ENCODE measurements at regions not wholly inside any gene's neighbourhood (a gene's known extent, or its start where the extent isn't known, plus 50 kb on each side); places are given as distances from the start of the nearest gene placed in this dataset.
"Not testable (repeated sequence)": the region's sequence is repeated elsewhere in the genome, so short reads cannot be mapped to it uniquely, and the experiment has no call there.

GRCh38 chr3:19825193-19825592, 108.8 kb downstream of the EFHB start:
- DNase-seq: no peak

DNA sequence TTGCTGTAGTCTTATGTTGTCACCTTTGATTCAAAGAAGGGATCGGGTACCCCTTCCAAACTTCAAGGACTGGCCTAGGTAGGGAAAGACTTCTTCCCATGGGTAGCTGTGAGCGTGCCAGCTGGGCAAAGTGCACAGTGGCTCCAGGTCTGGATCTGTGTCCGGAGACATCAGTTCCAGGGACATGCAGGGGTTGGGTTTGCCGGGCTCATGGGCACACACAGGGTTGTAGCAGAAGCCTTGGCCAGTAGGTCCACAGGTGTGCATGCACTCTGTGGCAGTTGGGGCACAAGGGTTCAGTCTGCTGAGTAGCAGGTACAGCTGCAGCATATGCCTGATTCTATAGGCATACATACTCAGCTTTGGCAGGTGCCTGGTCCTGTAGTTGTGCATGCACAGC, 111.2 kb downstream of the EFHB start:
- DNase-seq: no peak

DNA sequence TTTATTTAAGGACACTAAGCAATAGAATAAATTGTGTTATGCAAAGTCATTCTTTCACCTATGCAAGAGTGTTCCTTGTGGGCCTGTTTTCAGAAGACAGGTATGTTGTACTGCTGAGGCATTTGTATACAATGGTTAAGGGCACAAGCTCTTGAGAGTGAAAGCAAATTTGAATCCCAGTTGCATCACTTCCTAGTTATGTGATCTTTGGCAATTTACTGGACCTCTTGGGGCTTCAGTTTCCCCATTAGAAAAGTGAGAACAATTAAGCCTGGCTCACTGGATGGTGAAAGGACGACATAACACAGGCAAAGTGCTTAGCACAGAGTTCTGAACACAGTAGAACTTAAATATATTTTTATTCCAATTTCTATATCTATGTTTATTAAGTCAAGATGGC, 117.4 kb downstream of the EFHB start:
- DNase-seq: no peak

GRCh38 chr3:19815805-19816204, 118.2 kb downstream of the EFHB start:
- DNase-seq: no peak

- not testable (repeated sequence) for DNase-seq
These were observed 120.3 kb downstream of the EFHB start for GRCh38 chr3:19813743-19814142.

- DNase-seq: no peak
These were observed 122.3 kb downstream of the EFHB start for GRCh38 chr3:19811689-19812088.

GRCh38 chr3:19808834-19809233, 125.2 kb downstream of the EFHB start:
- no peak for DNase-seq

DNA sequence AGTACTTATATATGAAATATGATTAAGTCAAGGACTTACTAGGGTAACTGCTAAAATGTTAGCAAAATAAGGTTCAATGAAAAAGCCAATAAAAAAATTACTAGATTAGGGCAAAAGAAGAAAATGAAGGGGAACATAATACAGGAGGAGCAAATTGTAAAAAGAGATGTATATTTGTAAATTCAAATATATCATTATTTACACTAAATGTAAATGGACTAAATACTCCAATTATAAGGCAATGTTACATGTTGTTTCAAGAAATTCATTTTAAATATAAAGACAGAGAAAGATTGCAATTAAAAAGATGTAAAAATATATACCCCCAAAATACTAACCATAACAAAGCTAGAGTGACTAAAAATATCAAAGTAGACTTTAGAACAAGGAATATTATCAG, 134.1 kb downstream of the EFHB start:
- no peak for DNase-seq

GRCh38 chr3:19799115-19799514, 134.9 kb downstream of the EFHB start:
- no peak for DNase-seq

GRCh38 chr3:19798324-19798723, 135.7 kb downstream of the EFHB start:
- no peak for DNase-seq

DNA sequence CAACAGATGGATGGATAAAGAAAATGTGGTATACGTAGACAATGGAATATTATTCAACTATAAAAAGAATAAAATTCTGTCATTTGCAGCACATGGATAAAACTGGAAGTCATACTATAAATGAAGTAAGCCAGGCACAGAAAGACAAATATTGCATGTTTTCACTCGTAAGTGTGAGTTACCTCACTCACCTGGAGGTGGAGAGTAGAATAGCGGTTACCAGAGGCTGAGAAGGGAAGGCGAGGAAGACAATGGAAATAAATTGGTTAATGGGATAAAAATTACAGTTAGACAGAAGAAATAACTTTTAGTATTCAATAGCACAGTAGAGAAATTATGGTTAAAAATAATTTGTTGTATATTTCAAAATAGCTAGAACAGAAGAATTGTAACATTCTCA, 141.6 kb downstream of the EFHB start:
- no peak for DNase-seq

- DNase-seq: no peak
These were observed 158.3 kb downstream of the EFHB start for GRCh38 chr3:19775765-19776164.

DNA sequence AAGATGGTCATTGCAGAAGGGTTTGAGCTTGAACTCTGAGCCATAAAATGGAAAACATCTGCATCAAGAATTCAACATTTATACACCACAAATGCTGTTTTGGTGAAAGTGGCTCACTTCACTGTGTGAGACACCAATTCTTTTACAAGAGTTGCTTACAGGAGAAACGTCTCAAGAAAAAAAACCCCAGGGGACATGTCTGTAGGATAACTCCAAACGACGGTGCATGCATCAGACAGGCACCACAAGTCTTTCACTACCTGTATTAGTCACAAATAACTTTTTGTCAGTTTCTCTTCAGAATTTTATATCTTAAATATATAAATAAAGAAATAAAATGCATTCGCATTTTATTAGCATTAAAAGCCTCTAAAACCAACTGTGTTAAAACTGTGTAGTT, 164.3 kb downstream of the EFHB start:
- DNase-seq: no peak

GRCh38 chr3:19765954-19766353, 168.1 kb downstream of the EFHB start:
- no peak for DNase-seq

- DNase-seq: no peak
These were observed 176.2 kb downstream of the EFHB start for GRCh38 chr3:19757773-19758172.

- peak; percentile 5 for DNase-seq
These were observed 184.5 kb downstream of the EFHB start for GRCh38 chr3:19749448-19750017.

DNA sequence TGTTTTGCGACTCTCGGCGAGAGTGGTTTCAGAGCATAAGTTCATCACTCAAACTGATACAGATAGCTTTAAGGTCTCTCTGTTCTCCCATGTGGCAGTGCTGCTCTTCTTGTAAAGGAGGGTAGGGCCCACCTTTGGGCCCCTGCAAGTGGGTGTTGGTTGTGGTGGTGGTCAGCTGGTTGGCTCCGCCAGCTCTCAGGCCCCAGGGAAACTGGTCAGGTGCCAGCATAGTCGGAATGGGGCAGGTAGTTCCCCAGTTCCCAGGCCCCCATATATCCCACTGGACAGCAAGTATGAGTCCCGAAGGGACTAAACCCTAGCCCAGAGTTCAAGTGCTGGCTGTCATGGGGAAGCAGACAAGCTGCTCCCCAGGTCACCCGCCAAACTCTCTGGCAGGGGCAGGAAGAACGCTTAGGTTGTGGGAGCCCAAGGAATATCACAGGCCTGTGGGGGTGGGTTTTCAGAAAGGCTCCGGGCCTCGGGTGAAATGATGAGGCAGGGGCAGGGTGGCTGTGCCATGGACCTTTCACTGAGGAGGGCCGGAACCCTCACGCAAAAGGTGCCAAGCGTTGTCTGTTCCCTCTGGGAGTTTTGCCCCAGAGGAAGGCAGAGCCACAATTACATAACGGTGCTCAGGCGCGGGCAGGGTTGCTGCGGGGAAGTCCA, 185.1 kb downstream of the EFHB start:
- no peak for DNase-seq

DNA sequence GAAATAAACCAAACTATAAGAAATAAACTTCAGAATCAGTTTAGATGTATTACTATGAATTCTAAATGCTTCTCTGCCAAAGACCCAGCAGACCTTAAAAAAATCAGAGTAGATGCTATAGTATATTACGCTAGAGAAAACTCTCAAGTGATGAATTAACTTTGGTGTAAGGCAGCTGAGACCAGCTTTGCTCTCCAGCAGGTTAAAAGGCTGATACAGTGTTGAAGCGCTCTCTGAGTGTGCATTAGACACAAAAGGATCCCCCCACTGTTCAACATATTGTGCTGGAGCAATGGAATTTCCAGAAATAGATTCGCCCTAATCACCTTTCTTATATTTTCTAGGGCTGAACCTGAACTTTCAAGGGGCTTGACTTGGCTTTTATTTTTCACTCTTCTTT, 190.0 kb downstream of the EFHB start:
- no peak for DNase-seq

DNA sequence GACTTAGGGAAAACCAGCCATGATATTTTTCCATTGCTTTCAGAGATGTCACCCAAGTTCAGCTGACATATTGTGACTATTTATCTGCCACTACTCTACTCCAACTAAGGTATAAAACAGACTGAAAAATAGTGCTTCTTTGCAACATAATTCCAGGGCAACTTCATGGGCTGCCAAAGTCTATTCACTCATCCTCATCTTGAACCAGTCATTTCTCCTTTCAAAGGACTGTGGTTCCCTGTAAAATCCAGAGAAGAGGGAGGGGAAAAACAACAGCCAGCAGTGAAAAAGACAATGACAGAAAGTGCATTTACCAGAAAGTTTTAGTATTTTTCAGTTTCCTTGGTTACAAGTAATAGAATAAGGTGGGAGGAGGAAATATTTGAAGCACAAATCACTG, 191.1 kb downstream of the EFHB start:
- no peak for DNase-seq

GRCh38 chr3:19739504-19739903, 194.5 kb downstream of the EFHB start:
- no peak for DNase-seq

GRCh38 chr3:19738846-19739245, 195.2 kb downstream of the EFHB start:
- no peak for DNase-seq

DNA sequence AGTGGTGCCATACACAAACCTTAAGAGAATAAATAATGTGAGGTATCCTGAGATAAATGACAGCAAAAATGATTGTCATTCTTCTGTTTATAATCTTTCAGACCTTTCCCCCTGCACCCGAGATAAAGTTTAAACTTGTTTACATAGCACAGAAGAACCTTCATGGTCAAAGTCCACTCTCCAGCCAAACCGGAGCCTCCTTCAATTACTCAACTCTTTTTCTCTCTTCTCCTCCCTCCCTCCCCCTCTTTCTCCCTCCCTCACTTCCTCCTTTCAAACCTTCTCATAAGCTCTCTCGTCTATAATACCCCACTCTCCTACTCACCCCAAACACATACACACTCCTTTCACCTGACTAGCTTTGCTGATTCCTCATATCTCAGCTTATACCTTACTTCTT, 198.9 kb downstream of the EFHB start:
- no peak for DNase-seq

DNA sequence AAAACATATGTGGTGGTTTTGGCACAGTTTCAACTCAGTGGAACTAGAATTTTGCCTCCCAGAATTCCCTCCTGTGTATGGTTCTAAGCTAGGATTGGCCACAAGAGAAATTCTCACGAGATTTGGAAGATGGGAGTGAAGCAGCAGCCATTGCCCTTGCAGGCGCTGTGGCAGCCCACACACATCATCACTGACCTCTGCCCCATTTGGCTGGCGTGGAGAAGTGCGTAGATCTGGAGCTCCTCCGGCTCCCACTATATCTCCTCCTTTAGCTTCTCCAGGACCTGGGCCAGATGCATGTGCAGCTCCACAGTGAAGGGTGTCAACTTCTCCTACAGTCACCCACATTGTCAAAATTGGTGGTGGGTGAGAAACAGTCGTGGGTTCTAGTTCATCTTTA, 199.6 kb downstream of the EFHB start:
- DNase-seq: no peak

- DNase-seq: no peak
These were observed 209.0 kb downstream of the EFHB start for GRCh38 chr3:19725000-19725399.

DNA sequence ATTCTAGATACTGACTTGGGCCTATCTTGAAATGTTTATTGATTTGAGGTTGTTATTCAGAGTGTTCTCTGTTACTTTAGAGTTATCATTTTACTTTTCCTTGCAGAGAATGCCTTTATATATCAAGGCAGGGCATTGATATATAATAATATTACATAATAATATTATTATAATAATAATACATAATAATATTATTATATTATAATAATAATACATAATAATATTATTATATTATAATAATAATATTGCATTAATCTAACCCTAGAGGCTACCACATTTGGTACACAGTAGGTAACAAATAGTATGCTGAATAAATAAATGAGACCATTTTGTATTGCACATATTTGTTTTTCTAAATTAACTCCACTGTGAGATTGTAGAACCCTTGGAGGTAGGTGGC, 216.3 kb downstream of the EFHB start:
- no peak for DNase-seq
